ENCODE measurements at regions not wholly inside any gene's neighbourhood (a gene's known extent, or its start where the extent isn't known, plus 50 kb on each side); places are given as distances from the start of the nearest gene placed in this dataset.

- Histone ChIP-seq H3K27me3 (no peaks in the 10 kb centered on the region), H3K4me3 (no peak overlapping the region), H3K9me3 (peaks cover 13% of the 10 kb centered on the region), H3K4me1 (peaks cover 6% of the 10 kb centered on the region), H3K36me3 (no peaks in the 10 kb centered on the region), H3K27ac (no peak overlapping the region)
- intact Hi-C loops (cut with DNase I): no loop called here
- no peak for DNase-seq (ENCODE audit: extremely low spot score in 2 of 2)
- TF ChIP-seq POLR2A (IDR thresholded peaks at IDR 0.05) (no peak), CTCF (IDR thresholded peaks at IDR 0.05) (no peak), POLR2AphosphoS5 (IDR thresholded peaks at IDR 0.05; ENCODE audit: insufficient read depth in 1 of 2, low read depth in 1 of 2) (no peak)
Observed at GRCh38 chr7:17427924-17428323, 129.5 kb downstream of the AHR start.

GRCh38 chr7:17429579-17429978 lies 131.1 kb downstream of the AHR start:
- TF ChIP-seq POLR2AphosphoS5 (IDR thresholded peaks at IDR 0.05; ENCODE audit: insufficient read depth in 1 of 2, low read depth in 1 of 2) (no peak), CTCF (IDR thresholded peaks at IDR 0.05) (no peak)
- intact Hi-C loops (cut with DNase I): no loop called here
- H3K4me3 ChIP-seq: no peak overlapping the region
- H3K36me3 ChIP-seq: no peaks in the 10 kb centered on the region
- H3K4me1 ChIP-seq: peaks cover 5% of the 10 kb centered on the region
- peaks cover 13% of the 10 kb centered on the region for H3K9me3 ChIP-seq
- no peak overlapping the region for H3K27ac ChIP-seq
- no peak for DNase-seq (ENCODE audit: extremely low spot score in 2 of 2)
- no peaks in the 10 kb centered on the region for H3K27me3 ChIP-seq

GRCh38 chr7:17432793-17433192 lies 134.3 kb downstream of the AHR start:
- Histone ChIP-seq H3K27me3 (no peaks in the 10 kb centered on the region), H3K27ac (no peak overlapping the region), H3K36me3 (no peaks in the 10 kb centered on the region), H3K9me3 (peaks cover 12% of the 10 kb centered on the region), H3K4me1 (peaks cover 14% of the 10 kb centered on the region), H3K4me3 (no peak overlapping the region)
- intact Hi-C loops (cut with DNase I): no loop called here
- no peak for DNase-seq (ENCODE audit: extremely low spot score in 2 of 2)
- TF ChIP-seq POLR2AphosphoS5 (IDR thresholded peaks at IDR 0.05; ENCODE audit: insufficient read depth in 1 of 2, low read depth in 1 of 2) (no peak), CTCF (IDR thresholded peaks at IDR 0.05) (no peak), POLR2A (IDR thresholded peaks at IDR 0.05) (no peak)

- intact Hi-C loops (cut with DNase I): no loop called here
Observed at GRCh38 chr7:17434191-17434590, 135.7 kb downstream of the AHR start.

More at GRCh38 chr7:17434191-17434590, 135.7 kb downstream of the AHR start:
- H3K36me3 ChIP-seq: no peaks in the 10 kb centered on the region
- no peak overlapping the region for H3K27ac ChIP-seq
- no peak overlapping the region for H3K4me3 ChIP-seq
- no peaks in the 10 kb centered on the region for H3K27me3 ChIP-seq
- DNase-seq (ENCODE audit: extremely low spot score in 2 of 2): no peak
- no peaks in the 10 kb centered on the region for H3K9me3 ChIP-seq
- peaks cover 14% of the 10 kb centered on the region for H3K4me1 ChIP-seq
- TF ChIP-seq CTCF (IDR thresholded peaks at IDR 0.05) (no peak), POLR2AphosphoS5 (IDR thresholded peaks at IDR 0.05; ENCODE audit: insufficient read depth in 1 of 2, low read depth in 1 of 2) (no peak), POLR2A (IDR thresholded peaks at IDR 0.05) (no peak)

Measured in vagina (tissue), 2 donors.